Muscle layer of duodenum (tissue), 2 donors: ENCODE measurements at regions not wholly inside any gene's neighbourhood (a gene's known extent, or its start where the extent isn't known, plus 50 kb on each side); places are given as distances from the start of the nearest gene placed in this dataset.

Source experiments
- H3K27ac ChIP-seq: one replicate; pipeline ENCODE4 v1.7.0; 2013; ENCODE audit warnings: mild to moderate bottlenecking, low read length
- H3K27me3 ChIP-seq: one replicate; pipeline ENCODE4 v1.7.0; 2013; ENCODE audit warnings: low read depth, mild to moderate bottlenecking, control low read depth, low read length
- H3K36me3 ChIP-seq, 2 donors: one replicate each; pipeline ENCODE4 v1.7.0; 2013; ENCODE audit warnings: low read length in 2 of 2, control low read depth in 1 of 2, mild to moderate bottlenecking in 1 of 2; ENCODE audit not compliant: insufficient read depth in 2 of 2, control insufficient read depth in 1 of 2
- H3K4me1 ChIP-seq, 2 donors: one replicate each; pipeline ENCODE4 v1.7.0; 2013; ENCODE audit warnings: low read length in 2 of 2, mild to moderate bottlenecking in 2 of 2, control low read depth in 1 of 2, moderate library complexity in 1 of 2; ENCODE audit not compliant: insufficient read depth in 2 of 2, control insufficient read depth in 1 of 2
- H3K4me3 ChIP-seq, 2 donors: one replicate each; pipeline ENCODE4 v1.7.0; 2013; ENCODE audit warnings: low read length in 2 of 2, low read depth in 1 of 2, mild to moderate bottlenecking in 1 of 2
- H3K9me3 ChIP-seq, 2 donors: one replicate each; pipeline ENCODE4 v1.7.0; 2013; ENCODE audit warnings: low read length in 2 of 2, control low read depth in 1 of 2, mild to moderate bottlenecking in 1 of 2; ENCODE audit not compliant: control insufficient read depth in 1 of 2
- donor health status: healthy.

- no peaks in the 10 kb centered on the region for H3K36me3 ChIP-seq
- no peak overlapping the region for H3K4me3 ChIP-seq
- no peaks in the 10 kb centered on the region for H3K4me1 ChIP-seq
- no peaks in the 10 kb centered on the region for H3K9me3 ChIP-seq
- no peak overlapping the region for H3K27ac ChIP-seq
- no peaks in the 10 kb centered on the region for H3K27me3 ChIP-seq
Measured at GRCh38 chr9:105890046-105890822, 195.9 kb downstream of the TMEM38B start.

- Histone ChIP-seq H3K36me3 (no peaks in the 10 kb centered on the region), H3K27ac (no peak overlapping the region), H3K9me3 (no peaks in the 10 kb centered on the region), H3K27me3 (no peaks in the 10 kb centered on the region), H3K4me1 (no peaks in the 10 kb centered on the region), H3K4me3 (no peak overlapping the region)
Measured at GRCh38 chr9:105900123-105900522, 205.8 kb downstream of the TMEM38B start.

DNA sequence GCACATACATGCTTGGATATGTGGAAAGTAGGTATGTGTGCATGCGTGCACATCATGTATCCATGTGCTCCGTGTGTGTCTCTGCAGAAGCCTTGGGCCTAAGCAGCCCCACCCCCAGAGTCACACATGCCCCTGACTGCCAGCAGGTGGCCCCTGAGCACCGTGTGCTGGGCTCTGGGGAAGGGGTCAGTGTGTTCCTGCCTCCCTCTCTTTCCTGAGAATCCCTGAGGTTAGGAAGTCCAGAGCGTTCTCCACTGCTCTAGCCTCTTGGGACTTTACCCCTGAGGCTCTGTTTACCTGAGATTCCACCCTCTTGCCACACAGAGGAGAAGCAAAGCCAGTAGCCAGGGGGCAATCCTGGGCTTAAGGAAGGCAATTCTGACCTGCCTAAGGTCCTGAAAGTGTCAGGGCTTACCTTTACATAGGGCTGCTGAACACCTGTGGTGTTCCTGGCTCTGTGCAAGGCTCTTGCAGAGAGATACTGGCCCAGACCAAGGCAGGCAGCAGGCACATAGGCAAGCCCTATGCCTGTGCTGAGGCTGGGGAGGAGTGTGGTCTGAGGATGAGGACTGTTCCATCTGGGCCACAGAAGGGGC lies 207.3 kb downstream of the TMEM38B start:
- no peak overlapping the region for H3K27ac ChIP-seq
- H3K36me3 ChIP-seq = no peaks in the 10 kb centered on the region
- H3K4me3 ChIP-seq = no peak overlapping the region
- H3K4me1 ChIP-seq = no peaks in the 10 kb centered on the region
- no peaks in the 10 kb centered on the region for H3K9me3 ChIP-seq
- no peaks in the 10 kb centered on the region for H3K27me3 ChIP-seq

GRCh38 chr9:105908069-105908468 lies 213.7 kb downstream of the TMEM38B start:
- Histone ChIP-seq H3K9me3 (no peaks in the 10 kb centered on the region), H3K27ac (no peak overlapping the region), H3K36me3 (no peaks in the 10 kb centered on the region), H3K4me3 (no peak overlapping the region), H3K4me1 (peaks cover 0 to 16% of the 10 kb centered on the region in 2 donors), H3K27me3 (no peaks in the 10 kb centered on the region)

DNA sequence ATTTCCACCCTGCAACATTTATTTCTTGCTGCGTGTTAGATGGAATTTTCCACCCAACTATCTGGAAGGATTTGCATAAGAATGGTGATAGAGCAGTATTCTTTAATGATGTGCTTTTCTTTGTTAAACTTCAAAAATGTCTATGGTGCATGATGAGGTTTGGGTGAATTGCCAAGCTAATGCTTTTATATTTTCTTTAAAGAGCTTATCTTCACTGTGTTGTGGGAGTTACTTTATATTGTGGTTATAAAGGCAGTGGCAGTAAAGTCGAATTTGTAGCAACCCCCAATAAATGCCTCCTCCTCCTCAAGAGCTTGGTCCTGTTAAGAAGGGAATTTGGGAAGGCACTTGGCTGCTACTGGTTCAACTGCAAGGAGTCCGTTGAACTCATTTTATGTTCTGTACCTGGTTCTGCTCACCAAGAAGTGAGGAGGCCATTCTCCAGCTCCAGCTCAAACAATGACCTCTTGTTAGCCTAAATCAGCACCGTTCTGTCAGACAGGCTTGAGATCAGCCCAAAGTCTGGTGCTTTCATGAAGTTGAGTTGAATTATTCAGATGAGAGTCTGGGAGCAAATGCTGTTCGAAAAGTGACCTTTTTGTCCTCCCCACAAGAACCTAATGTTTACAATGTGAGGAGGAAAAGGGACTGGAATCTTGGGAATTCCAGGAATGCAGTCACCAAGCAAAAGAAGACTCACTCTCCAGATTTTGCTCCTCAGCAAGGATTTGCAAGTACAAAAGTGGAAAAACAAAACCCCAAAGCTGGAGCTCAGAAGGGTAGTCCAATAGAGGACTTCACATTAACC lies 217.0 kb downstream of the TMEM38B start:
- no peak overlapping the region for H3K27ac ChIP-seq

GRCh38 chr9:105912157-105912862 lies 218.0 kb downstream of the TMEM38B start:
- H3K4me1 ChIP-seq = peaks cover 0 to 17% of the 10 kb centered on the region in 2 donors
- no peaks in the 10 kb centered on the region for H3K27me3 ChIP-seq
- no peak overlapping the region for H3K4me3 ChIP-seq
- H3K36me3 ChIP-seq = no peaks in the 10 kb centered on the region
- no peaks in the 10 kb centered on the region for H3K9me3 ChIP-seq
- H3K27ac ChIP-seq = no peak overlapping the region

More for the DNA sequence above, 217.0 kb downstream of the TMEM38B start:
- Histone ChIP-seq H3K36me3 (no peaks in the 10 kb centered on the region), H3K4me3 (no peak overlapping the region), H3K4me1 (peaks cover 0 to 17% of the 10 kb centered on the region in 2 donors), H3K27me3 (no peaks in the 10 kb centered on the region), H3K9me3 (no peaks in the 10 kb centered on the region)

DNA sequence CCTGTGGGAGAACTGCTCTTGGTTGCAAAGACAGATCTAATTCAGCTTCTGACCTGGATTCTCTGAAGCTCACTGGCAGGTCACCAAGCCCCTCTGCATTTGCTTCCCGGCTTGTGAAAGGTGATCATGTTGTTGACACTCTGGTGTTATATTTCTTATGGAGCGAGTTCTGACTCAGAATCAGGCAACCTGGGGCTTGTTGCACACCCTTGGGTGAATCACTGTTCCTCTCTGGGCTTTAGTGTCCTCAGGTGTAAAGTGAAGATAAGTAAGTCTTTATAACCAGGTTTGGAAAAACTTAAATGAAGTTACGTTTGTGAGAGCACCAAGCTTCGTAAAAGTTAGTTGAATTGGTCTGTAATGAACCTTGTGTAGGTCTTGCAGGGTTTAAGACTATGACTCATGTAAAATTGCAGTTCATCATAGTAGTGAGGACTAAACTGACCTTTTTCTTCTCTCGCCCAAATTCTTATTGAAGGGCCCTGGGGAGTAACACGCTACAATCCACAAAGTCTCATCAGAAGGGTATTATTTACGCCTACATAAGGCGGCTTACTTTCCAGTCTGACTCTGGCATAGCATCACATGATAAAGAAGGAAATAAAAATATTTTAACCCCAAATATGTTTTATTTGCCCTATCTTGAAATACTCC lies 218.6 kb downstream of the TMEM38B start:
- Histone ChIP-seq H3K4me1 (peaks cover 0 to 17% of the 10 kb centered on the region in 2 donors), H3K27me3 (no peaks in the 10 kb centered on the region), H3K9me3 (no peaks in the 10 kb centered on the region), H3K36me3 (no peaks in the 10 kb centered on the region), H3K27ac (no peak overlapping the region), H3K4me3 (no peak overlapping the region)

DNA sequence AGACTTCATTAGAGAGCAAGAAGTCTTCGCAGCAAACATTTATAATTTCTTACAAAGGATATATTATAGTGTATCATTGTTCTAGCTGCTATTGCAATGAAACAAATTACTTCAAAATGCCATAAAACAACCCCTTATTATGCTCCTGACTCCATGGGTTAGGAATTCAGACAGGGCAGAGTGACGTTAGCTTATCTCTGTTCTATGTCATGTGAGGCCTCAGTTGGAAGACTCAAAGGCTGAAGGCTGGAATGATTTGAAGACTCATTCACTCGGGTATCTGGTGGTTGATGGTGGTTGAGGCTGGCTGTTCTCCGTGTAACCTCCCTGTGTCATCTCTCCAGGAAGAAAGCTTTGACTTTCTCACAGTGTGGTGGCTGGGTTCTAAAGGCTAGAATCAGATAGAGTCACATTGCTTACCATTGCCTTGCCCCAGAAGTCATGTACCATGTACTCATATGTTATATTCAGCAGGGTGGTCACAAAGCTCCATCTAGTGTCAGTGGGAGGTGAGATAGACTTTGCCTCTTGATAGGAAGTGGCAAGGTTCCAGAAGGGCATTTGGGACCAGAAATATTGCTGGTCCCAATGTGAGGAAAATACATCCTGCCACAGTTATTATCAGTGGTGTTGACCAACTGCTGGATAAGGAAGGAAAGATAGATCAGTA lies 226.9 kb downstream of the TMEM38B start:
- Histone ChIP-seq H3K4me3 (no peak overlapping the region), H3K9me3 (no peaks in the 10 kb centered on the region), H3K27ac (no peak overlapping the region), H3K36me3 (no peaks in the 10 kb centered on the region), H3K4me1 (no peaks in the 10 kb centered on the region), H3K27me3 (no peaks in the 10 kb centered on the region)

GRCh38 chr9:105928416-105928815 lies 234.1 kb downstream of the TMEM38B start:
- no peaks in the 10 kb centered on the region for H3K27me3 ChIP-seq
- H3K4me1 ChIP-seq = no peaks in the 10 kb centered on the region

GRCh38 chr9:105930011-105930627 lies 235.8 kb downstream of the TMEM38B start:
- Histone ChIP-seq H3K4me3 (no peak overlapping the region), H3K27me3 (no peaks in the 10 kb centered on the region), H3K9me3 (peaks cover 0 to 3% of the 10 kb centered on the region in 2 donors), H3K27ac (no peak overlapping the region), H3K4me1 (no peaks in the 10 kb centered on the region), H3K36me3 (no peaks in the 10 kb centered on the region)

More at GRCh38 chr9:105928416-105928815, 234.1 kb downstream of the TMEM38B start:
- H3K9me3 ChIP-seq = peaks cover 0 to 3% of the 10 kb centered on the region in 2 donors
- H3K27ac ChIP-seq = no peak overlapping the region
- no peaks in the 10 kb centered on the region for H3K36me3 ChIP-seq
- H3K4me3 ChIP-seq = no peak overlapping the region
